Esophagus muscularis mucosa (tissue), 3 donors: ENCODE measurements at regions not wholly inside any gene's neighbourhood (a gene's known extent, or its start where the extent isn't known, plus 50 kb on each side); places are given as distances from the start of the nearest gene placed in this dataset.

ENCODE experiments used
- POLR2A ChIP-seq: fragments of 450-650 bp; IDR thresholded peaks from one replicate; pipeline ENCODE4 v1.6.1; 2017; ENCODE audit warnings: antibody characterized with exemption, moderate library complexity, mild to moderate bottlenecking, low read depth
- POLR2AphosphoS5 ChIP-seq, 2 donors: sonication (generic); formaldehyde crosslinking; IDR thresholded peaks; one replicate each; pipeline ENCODE4 v1.6.1; 2017; ENCODE audit warnings: antibody characterized with exemption in 2 of 2
- TF ChIP-seq, protein P1 (sequence below), 3 experiments: fragments of 200-600 bp in 2 of 3; fragments of 450-650 bp in 1 of 3; sonication (generic) in 2 of 3; IDR thresholded peaks; one replicate each; pipeline ENCODE4 v1.5.1; 2017 to 2019; ENCODE audit warnings: antibody characterized with exemption in 3 of 3, mild to moderate bottlenecking in 2 of 3, moderate library complexity in 1 of 3

DNA sequence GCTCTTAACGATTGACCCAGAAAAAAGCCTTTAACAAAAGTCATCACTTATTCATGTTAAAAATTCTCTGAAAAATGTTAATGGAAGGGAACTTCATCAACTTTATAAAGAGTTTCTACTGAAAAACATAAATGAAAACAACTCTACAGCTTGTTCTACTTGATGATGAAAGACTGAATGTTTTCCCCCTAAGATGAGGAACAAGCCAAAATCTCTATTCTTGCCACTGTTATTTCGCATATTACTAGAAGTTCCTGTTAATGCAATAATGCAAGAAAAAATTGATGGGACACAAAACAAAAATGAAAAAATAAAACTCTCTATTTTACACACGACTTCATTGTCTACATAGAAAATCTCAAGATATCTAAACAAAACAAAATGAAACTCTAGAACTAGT is 249.8 kb upstream of the AKR1E2 start:
- TF ChIP-seq, protein P1, sequence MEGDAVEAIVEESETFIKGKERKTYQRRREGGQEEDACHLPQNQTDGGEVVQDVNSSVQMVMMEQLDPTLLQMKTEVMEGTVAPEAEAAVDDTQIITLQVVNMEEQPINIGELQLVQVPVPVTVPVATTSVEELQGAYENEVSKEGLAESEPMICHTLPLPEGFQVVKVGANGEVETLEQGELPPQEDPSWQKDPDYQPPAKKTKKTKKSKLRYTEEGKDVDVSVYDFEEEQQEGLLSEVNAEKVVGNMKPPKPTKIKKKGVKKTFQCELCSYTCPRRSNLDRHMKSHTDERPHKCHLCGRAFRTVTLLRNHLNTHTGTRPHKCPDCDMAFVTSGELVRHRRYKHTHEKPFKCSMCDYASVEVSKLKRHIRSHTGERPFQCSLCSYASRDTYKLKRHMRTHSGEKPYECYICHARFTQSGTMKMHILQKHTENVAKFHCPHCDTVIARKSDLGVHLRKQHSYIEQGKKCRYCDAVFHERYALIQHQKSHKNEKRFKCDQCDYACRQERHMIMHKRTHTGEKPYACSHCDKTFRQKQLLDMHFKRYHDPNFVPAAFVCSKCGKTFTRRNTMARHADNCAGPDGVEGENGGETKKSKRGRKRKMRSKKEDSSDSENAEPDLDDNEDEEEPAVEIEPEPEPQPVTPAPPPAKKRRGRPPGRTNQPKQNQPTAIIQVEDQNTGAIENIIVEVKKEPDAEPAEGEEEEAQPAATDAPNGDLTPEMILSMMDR (IDR thresholded peaks at IDR 0.05) = no peak
- TF ChIP-seq POLR2A = no peak
- no peak for TF ChIP-seq POLR2AphosphoS5 (IDR thresholded peaks at IDR 0.05)
